CD14-positive monocyte (primary cell): ENCODE measurements at regions not wholly inside any gene's neighbourhood (a gene's known extent, or its start where the extent isn't known, plus 50 kb on each side); places are given as distances from the start of the nearest gene placed in this dataset.
A peak's percentile ranks its signal among the peaks of the same experiment; 100 is the strongest.

ENCODE experiments used
- DNase-seq, 3 donors: peaks; one replicate each; pipeline ENCODE4 v3.0.0-alpha.2; 2011 to 2022
- H2AFZ ChIP-seq: 2 replicates; pipeline ENCODE4 v1.6.0; 2012; ENCODE audit warnings: mild to moderate bottlenecking, low read depth, low read length, inconsistent platforms; ENCODE audit not compliant: insufficient read depth, poor library complexity, severe bottlenecking
- H3K27ac ChIP-seq, 2 donors: 1 replicate in 1 of 2; 2 replicates in 1 of 2; pipeline ENCODE4 v1.5.1; 2012 to 2013; ENCODE audit warnings: low read length in 2 of 2, control low read depth in 1 of 2, inconsistent platforms in 1 of 2, low read depth in 1 of 2, mild to moderate bottlenecking in 1 of 2
- H3K27me3 ChIP-seq, 2 donors: one replicate each; pipeline versions ENCODE4 v1.6.0 to v1.6.1; 2011 to 2013; ENCODE audit warnings: low read length in 2 of 2; ENCODE audit not compliant: control insufficient read depth in 2 of 2, insufficient read depth in 2 of 2
- H3K36me3 ChIP-seq, 2 donors: replicated peaks in 1 of 2; 1 replicate in 1 of 2; 2 replicates in 1 of 2; pipeline versions ENCODE4 v1.5.1 to v1.6.1; 2012 to 2013; ENCODE audit warnings: low read length in 2 of 2, control low read depth in 1 of 2, inconsistent platforms in 1 of 2, mild to moderate bottlenecking in 1 of 2; ENCODE audit not compliant: insufficient read depth in 2 of 2, control insufficient read depth in 1 of 2
- H3K4me1 ChIP-seq, 2 donors: 1 replicate in 1 of 2; 2 replicates in 1 of 2; pipeline versions ENCODE4 v1.5.1 to v1.6.1; 2012 to 2013; ENCODE audit warnings: low read length in 2 of 2, control low read depth in 1 of 2, inconsistent platforms in 1 of 2, mild to moderate bottlenecking in 1 of 2, moderate library complexity in 1 of 2; ENCODE audit not compliant: insufficient read depth in 2 of 2, control insufficient read depth in 1 of 2
- H3K4me2 ChIP-seq: replicated peaks from 2 replicates; pipeline ENCODE3; 2012; ENCODE audit warnings: low read length, moderate library complexity, mild to moderate bottlenecking; ENCODE audit not compliant: poor library complexity, severe bottlenecking; ENCODE audit errors: extremely low read depth
- H3K4me3 ChIP-seq, 3 experiments: fragments of 200-600 bp in 1 of 3; sonication (generic) in 1 of 3; replicated peaks in 1 of 3; 1 replicate in 2 of 3; 2 replicates in 1 of 3; pipeline ENCODE4 v1.5.1; 2011 to 2013; ENCODE audit warnings: low read length in 3 of 3, mild to moderate bottlenecking in 3 of 3, control low read depth in 2 of 3, low read depth in 2 of 3, inconsistent platforms in 1 of 3, moderate library complexity in 1 of 3
- H3K79me2 ChIP-seq: 2 replicates; pipeline ENCODE4 v1.6.0; 2012; ENCODE audit warnings: mild to moderate bottlenecking, control low read depth, inconsistent platforms, low read length, moderate library complexity; ENCODE audit not compliant: insufficient read depth
- H3K9ac ChIP-seq: 2 replicates; pipeline ENCODE4 v1.6.0; 2017; ENCODE audit warnings: low read length, mild to moderate bottlenecking; ENCODE audit not compliant: insufficient read depth, poor library complexity, severe bottlenecking
- H3K9me3 ChIP-seq, 2 donors: replicated peaks in 1 of 2; 1 replicate in 1 of 2; 2 replicates in 1 of 2; pipeline versions ENCODE4 v1.5.1 to v1.6.1; 2012 to 2013; ENCODE audit warnings: low read length in 2 of 2, control low read depth in 1 of 2; ENCODE audit not compliant: control insufficient read depth in 1 of 2, insufficient read depth in 1 of 2
- H4K20me1 ChIP-seq: 2 replicates; pipeline ENCODE4 v1.6.0; 2012; ENCODE audit warnings: mild to moderate bottlenecking, low read length, control low read depth, moderate library complexity; ENCODE audit not compliant: insufficient read depth
- H3K27ac Mint-ChIP-seq, 7 donors: one replicate each; pipeline ENCODE4 v1.8.0; 2020; ENCODE audit warnings: mild to moderate bottlenecking in 7 of 7, mixed read lengths in 7 of 7, moderate library complexity in 6 of 7, inconsistent platforms in 2 of 7
- H3K27me3 Mint-ChIP-seq, 3 donors: one replicate each; pipeline ENCODE4 v1.8.0; 2021 to 2022; ENCODE audit warnings: low read depth in 3 of 3, mild to moderate bottlenecking in 3 of 3, mixed read lengths in 3 of 3, moderate library complexity in 3 of 3, inconsistent platforms in 1 of 3
- H3K36me3 Mint-ChIP-seq, 2 donors: one replicate each; pipeline ENCODE4 v1.8.0; 2020; ENCODE audit warnings: mixed read lengths in 2 of 2, inconsistent platforms in 1 of 2, mild to moderate bottlenecking in 1 of 2
- H3K4me1 Mint-ChIP-seq: one replicate; pipeline ENCODE4 v1.8.0; 2020; ENCODE audit warnings: mild to moderate bottlenecking, mixed read lengths
- H3K4me3 Mint-ChIP-seq, 2 donors: one replicate each; pipeline ENCODE4 v1.8.0; 2020; ENCODE audit warnings: mild to moderate bottlenecking in 2 of 2, mixed read lengths in 2 of 2, moderate library complexity in 1 of 2
- H3K9me3 Mint-ChIP-seq, 7 donors: one replicate each; pipeline ENCODE4 v1.8.0; 2020 to 2022; ENCODE audit warnings: mixed read lengths in 7 of 7, mild to moderate bottlenecking in 6 of 7, moderate library complexity in 6 of 7, inconsistent platforms in 2 of 7
- CTCF ChIP-seq: fragments of 200-600 bp; IDR thresholded peaks from one replicate; pipeline ENCODE4 v1.8.0; 2022; ENCODE audit warnings: antibody characterized with exemption, mild to moderate bottlenecking
- WGBS: methylation state at CpG from one replicate; pipeline ENCODE4 v1.1.5; 2013; ENCODE audit warnings: missing lambda C conversion rate; ENCODE audit not compliant: insufficient coverage; 5-methylcytosine and 5-hydroxymethylcytosine counted together
- intact Hi-C, 2 donors: fragments of 100-400 bp; cut with micrococcal nuclease; formaldehyde crosslinking; loops; one replicate each; pipeline versions ENCODE4 v1.15.0 to v1.15.1; 2023

GRCh38 chr1:36560177-36560576 lies 77.5 kb upstream of the CSF3R start:
- no peaks in the 10 kb centered on the region for H3K36me3 Mint-ChIP-seq
- Histone ChIP-seq H3K79me2 (no peaks in the 10 kb centered on the region), H4K20me1 (no peaks in the 10 kb centered on the region), H3K4me1 (no peaks in the 10 kb centered on the region), H2AFZ (no peak overlapping the region), H3K4me2 (no peak overlapping the region), H3K9me3 (no peaks in the 10 kb centered on the region), H3K27me3 (no peaks in the 10 kb centered on the region), H3K4me3 (no peak overlapping the region), H3K27ac (no peak overlapping the region), H3K9ac (no peak overlapping the region), H3K36me3 (no peaks in the 10 kb centered on the region)
- no peaks in the 10 kb centered on the region for H3K4me1 Mint-ChIP-seq
- WGBS = 91% methylated on average over 3 of the region's 8 CpGs
- no peak for TF ChIP-seq CTCF
- H3K4me3 Mint-ChIP-seq = no peak overlapping the region
- no peak overlapping the region for H3K27ac Mint-ChIP-seq
- no peaks in the 10 kb centered on the region for H3K9me3 Mint-ChIP-seq
- peaks cover 3 to 11% (median 8%) of the 10 kb centered on the region in 3 donors for H3K27me3 Mint-ChIP-seq
- intact Hi-C loops = no loop called here
- no peak for DNase-seq

GRCh38 chr1:36559061-36559460 lies 76.3 kb upstream of the CSF3R start:
- Histone ChIP-seq H3K9ac (no peak overlapping the region), H3K36me3 (no peaks in the 10 kb centered on the region), H4K20me1 (no peaks in the 10 kb centered on the region), H3K4me2 (no peak overlapping the region), H3K9me3 (no peaks in the 10 kb centered on the region), H3K27ac (no peak overlapping the region), H3K4me3 (no peak overlapping the region), H3K27me3 (peaks cover 0 to 3% of the 10 kb centered on the region in 2 donors), H2AFZ (no peak overlapping the region), H3K4me1 (no peaks in the 10 kb centered on the region), H3K79me2 (no peaks in the 10 kb centered on the region)
- Mint-ChIP-seq H3K27me3 (peaks cover 7 to 15% (median 12%) of the 10 kb centered on the region in 3 donors), H3K36me3 (no peaks in the 10 kb centered on the region), H3K4me1 (no peaks in the 10 kb centered on the region), H3K9me3 (no peaks in the 10 kb centered on the region), H3K27ac (peak overlapping the region in 1 of 7 donors; percentile 41), H3K4me3 (no peak overlapping the region)
- 40% methylated on average over 1 of the region's 8 CpGs for WGBS
- TF ChIP-seq CTCF = no peak
- DNase-seq = no peak
- intact Hi-C loops = no loop called here
